HCT116 (cell line): ENCODE measurements at regions not wholly inside any gene's neighbourhood (a gene's known extent, or its start where the extent isn't known, plus 50 kb on each side); places are given as distances from the start of the nearest gene placed in this dataset.

Experiments used
- CBX3 ChIP-seq: IDR thresholded peaks from 2 replicates; pipeline ENCODE4 v1.6.1; 2012; ENCODE audit warnings: low read depth
- CEBPB ChIP-seq: IDR thresholded peaks from 2 replicates; pipeline ENCODE4 v1.6.1; 2012; ENCODE audit warnings: low read depth
- CTCF ChIP-seq, 3 experiments: fragments of 200-600 bp in 1 of 3; sonication (generic) in 1 of 3; IDR thresholded peaks in 2 of 3; conservative IDR thresholded peaks in 1 of 3; 2 replicates each; pipeline ENCODE4 v1.5.1; 2012 to 2017; ENCODE audit warnings: low read depth in 2 of 3, low read length in 2 of 3, antibody characterized with exemption in 1 of 3, borderline replicate concordance in 1 of 3, control low read depth in 1 of 3, mild to moderate bottlenecking in 1 of 3, mixed read lengths in 1 of 3, mixed run types in 1 of 3, moderate library complexity in 1 of 3; ENCODE audit not compliant: insufficient read depth in 1 of 3
- EGR1 ChIP-seq: IDR thresholded peaks from 2 replicates; pipeline ENCODE4 v1.6.1; 2012; ENCODE audit warnings: low read depth
- EZH2 ChIP-seq: fragments of 200-600 bp; sonication (generic); IDR thresholded peaks from 2 replicates; pipeline ENCODE4 v1.6.1; 2017; ENCODE audit warnings: antibody characterized with exemption, mixed run types
- POLR2AphosphoS5 ChIP-seq: IDR thresholded peaks from 2 replicates; pipeline ENCODE4 v1.6.1; 2011; ENCODE audit warnings: mild to moderate bottlenecking, low read depth, low read length, moderate library complexity
- SIN3A ChIP-seq: IDR thresholded peaks from 2 replicates; pipeline ENCODE4 v1.6.1; 2012; ENCODE audit warnings: low read depth
- SP1 ChIP-seq: IDR thresholded peaks from 2 replicates; pipeline ENCODE4 v1.6.1; 2012; ENCODE audit warnings: low read depth
- TCF7L2 ChIP-seq: IDR thresholded peaks from 2 replicates; pipeline ENCODE4 v1.7.0; 2011; ENCODE audit warnings: borderline replicate concordance, inconsistent platforms; ENCODE audit not compliant: insufficient read depth, insufficient read length; ENCODE audit errors: extremely low read depth

DNA sequence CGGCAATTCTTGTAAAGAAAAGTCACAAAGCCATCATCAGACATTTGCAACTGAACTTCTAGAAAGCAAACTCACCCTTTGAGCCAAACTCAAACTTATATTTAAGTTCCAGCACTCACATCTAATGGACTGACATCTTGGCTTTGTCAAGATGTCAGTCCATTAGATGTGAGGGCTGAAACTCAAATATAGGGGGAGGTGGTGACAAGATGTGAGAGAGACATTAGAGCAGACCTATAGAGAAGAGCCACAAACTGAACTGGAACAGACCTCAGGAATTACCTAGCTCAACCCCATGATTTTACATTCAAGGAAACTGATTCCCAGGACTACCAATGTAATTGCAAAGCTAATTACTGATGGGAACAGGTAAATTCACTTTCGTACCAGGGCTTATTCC lies 543.8 kb downstream of the TNS1 start:
- TF ChIP-seq EZH2: no peak
- no peak for TF ChIP-seq SIN3A
- no peak for TF ChIP-seq CTCF (IDR thresholded peaks at IDR 0.05 in 2 of 3, conservative IDR thresholded peaks at IDR 0.05 in 1 of 3; ENCODE audit: borderline replicate concordance in 1 of 3, insufficient read depth in 1 of 3, low read depth in 2 of 3, low read length in 2 of 3)
- no peak for TF ChIP-seq CBX3
- no peak for TF ChIP-seq EGR1
- no peak for TF ChIP-seq CEBPB
- TF ChIP-seq TCF7L2: no peak
- no peak for TF ChIP-seq SP1
- no peak for TF ChIP-seq POLR2AphosphoS5
